GM18498 (cell line): ENCODE measurements at regions not wholly inside any gene's neighbourhood (a gene's known extent, or its start where the extent isn't known, plus 50 kb on each side); places are given as distances from the start of the nearest gene placed in this dataset.
"Not testable (repeated sequence)": the region's sequence is repeated elsewhere in the genome, so short reads cannot be mapped to it uniquely, and the experiment has no call there.

Experiments used
- ATAC-seq: cut with Tn5 transposase; IDR thresholded peaks from one replicate; pipeline ENCODE4 v1.9.1; 2021; ENCODE audit warnings: mild to moderate bottlenecking, moderate library complexity; ENCODE audit not compliant: unreplicated experiment

DNA sequence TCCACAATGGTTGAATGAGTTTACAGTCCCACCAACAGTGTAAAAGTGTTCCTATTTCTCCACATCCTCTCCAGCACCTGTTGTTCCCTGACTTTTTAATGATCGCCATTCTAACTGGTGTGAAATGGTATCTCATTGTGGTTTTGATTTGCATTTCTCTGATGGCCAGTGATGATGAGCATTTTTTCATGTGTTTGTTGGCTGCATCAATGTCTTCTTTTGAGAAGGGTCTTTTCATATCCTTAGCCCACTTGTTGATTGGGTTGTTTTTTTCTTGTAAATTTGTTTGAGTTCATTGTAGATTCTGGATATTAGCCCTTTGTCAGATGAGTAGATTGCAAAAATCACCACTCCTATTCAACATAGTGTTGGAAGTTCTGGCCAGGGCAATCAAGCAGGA, 287.6 kb upstream of the RASGRP1 start:
- ATAC-seq, result not testable (repeated sequence)

GRCh38 chr15:38853608-38854007, 289.0 kb upstream of the RASGRP1 start:
- no peak for ATAC-seq

DNA sequence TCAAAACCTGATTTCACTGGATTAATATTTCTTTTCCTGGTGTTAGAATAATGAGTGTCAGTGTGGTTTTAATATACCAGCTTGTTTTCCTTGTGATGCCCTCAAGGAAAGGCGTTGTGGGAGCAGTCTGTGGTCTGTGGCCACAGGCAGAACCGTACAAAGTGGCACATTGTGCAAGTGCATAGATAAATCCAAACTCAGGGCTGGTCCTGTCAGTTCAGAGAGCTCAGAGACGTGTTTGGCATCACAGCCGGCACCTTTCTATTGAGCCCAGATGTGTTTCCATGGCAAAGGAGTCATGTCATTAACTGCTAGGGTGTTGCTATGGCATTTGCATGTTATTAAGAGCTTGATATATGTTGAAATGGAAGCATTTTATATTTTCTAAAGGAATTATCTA, 289.9 kb upstream of the RASGRP1 start:
- ATAC-seq, result no peak

DNA sequence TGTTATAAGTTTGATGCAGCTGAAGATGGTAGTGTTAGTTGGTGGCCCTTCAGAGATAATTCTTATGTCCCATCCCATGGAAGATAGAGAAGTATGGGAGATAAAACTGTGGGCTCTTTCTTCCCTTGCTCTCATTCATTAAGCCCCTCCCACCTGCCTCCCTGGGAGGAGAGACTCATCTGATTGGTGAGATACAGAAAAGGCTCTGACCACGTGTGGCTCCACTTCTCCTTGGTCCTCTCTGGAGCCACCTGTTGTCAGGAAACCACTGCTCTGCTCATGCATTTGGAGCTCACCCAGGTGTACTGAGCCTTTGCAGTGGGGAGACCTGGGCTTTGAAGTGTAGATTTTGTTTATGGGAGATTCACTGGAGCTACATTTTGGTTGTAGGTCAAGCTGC, 293.2 kb upstream of the RASGRP1 start:
- no peak for ATAC-seq

- no peak for ATAC-seq
Observed at GRCh38 chr15:38859574-38859973, 295.0 kb upstream of the RASGRP1 start.

DNA sequence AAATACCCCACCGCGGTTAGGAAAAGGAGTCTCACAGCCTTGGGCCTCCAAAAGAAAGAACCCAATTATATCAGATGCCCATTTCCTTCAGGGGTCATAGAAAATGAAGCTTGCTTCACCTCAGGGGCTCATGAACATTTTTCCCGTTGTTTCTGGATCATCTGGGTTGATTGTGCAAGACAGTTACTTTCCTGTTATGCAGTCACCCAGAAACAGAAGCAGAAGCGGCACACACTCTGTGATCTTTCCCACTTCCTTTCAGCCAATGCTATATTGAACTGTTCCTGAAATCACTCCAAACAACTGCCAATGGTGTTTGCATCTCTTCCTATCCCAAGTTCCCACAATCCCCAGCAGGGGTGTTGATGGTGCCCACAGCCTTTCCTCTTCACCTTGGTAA, 295.6 kb upstream of the RASGRP1 start:
- no peak for ATAC-seq

GRCh38 chr15:38860674-38861073, 296.1 kb upstream of the RASGRP1 start:
- ATAC-seq, result no peak

GRCh38 chr15:38861108-38861507, 296.5 kb upstream of the RASGRP1 start:
- ATAC-seq, result no peak

GRCh38 chr15:38862099-38862498, 297.5 kb upstream of the RASGRP1 start:
- ATAC-seq, result no peak

DNA sequence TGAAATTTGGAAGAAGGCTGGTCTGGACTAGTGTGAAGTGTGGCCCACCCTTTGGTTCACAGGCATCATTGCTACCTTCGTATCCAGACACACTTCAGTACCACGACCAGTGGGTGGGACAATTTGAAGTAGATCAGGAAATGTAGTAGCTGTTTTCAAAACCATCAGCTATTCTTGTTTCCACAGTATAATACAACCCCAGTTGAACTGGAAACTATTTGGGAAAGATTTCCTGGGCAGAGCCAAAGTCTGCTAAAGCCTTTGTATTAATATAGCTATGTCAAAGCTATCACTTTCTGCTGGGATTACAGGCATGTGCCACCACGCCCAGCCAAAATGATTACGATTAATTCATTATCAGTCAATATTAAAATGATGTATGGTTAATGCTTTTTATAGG, 298.8 kb upstream of the RASGRP1 start:
- ATAC-seq, result no peak

DNA sequence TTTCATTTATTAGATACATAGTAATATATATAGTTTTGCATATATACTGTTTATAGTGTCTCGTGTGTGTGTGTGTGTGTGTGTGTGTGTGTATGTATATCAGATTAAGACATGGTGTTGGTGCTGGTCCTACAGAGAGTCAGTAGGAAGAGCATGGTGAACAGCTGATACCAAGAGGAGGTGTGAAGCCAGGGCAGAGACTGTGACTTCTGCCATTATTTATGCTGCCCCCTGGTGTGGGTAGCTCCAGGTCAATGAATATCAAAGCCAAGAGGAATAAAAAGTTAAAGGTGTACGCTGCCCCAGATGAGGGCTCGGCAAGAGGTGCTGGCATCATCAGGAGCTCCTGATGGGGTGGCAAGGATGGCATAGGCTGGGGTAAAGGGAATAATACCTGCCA, 299.5 kb upstream of the RASGRP1 start:
- no peak for ATAC-seq

DNA sequence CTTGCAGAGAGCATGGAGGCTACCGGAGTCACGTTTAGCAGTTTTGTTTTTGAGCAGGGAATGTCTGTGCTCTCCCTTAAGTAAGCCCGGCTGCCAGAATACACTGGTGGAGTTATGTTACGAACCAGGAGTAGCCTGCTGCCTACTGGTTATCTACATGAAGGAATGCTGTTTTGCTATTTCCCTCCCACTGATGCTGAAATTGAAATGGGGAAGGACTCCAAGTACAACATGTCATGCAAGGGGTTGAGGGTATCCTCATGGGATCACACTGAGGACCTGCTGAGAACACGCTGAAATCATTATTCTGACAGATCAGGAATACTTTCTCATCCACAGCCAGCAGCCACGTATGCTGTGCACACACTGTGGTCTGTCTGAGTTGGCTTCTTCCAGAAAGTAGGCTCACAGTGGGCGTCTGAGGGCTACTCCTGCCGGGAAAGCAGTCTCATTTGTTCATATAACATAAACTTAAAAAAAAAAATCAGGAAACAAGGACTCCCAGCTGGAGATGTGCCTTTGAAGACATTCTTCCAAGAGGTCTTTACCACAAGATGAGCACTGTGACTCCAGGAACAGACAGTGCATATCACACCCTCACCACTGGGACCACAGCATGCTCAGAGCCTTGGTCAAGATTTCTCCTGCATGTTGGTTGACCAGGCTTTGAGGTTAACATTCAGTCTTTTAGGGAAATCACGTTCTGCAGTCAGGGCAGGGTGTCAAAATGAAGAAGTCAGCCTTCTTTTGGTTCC, 300.4 kb upstream of the RASGRP1 start:
- no peak for ATAC-seq

- ATAC-seq, result no peak
Observed at GRCh38 chr15:38867556-38867955, 302.9 kb upstream of the RASGRP1 start.

DNA sequence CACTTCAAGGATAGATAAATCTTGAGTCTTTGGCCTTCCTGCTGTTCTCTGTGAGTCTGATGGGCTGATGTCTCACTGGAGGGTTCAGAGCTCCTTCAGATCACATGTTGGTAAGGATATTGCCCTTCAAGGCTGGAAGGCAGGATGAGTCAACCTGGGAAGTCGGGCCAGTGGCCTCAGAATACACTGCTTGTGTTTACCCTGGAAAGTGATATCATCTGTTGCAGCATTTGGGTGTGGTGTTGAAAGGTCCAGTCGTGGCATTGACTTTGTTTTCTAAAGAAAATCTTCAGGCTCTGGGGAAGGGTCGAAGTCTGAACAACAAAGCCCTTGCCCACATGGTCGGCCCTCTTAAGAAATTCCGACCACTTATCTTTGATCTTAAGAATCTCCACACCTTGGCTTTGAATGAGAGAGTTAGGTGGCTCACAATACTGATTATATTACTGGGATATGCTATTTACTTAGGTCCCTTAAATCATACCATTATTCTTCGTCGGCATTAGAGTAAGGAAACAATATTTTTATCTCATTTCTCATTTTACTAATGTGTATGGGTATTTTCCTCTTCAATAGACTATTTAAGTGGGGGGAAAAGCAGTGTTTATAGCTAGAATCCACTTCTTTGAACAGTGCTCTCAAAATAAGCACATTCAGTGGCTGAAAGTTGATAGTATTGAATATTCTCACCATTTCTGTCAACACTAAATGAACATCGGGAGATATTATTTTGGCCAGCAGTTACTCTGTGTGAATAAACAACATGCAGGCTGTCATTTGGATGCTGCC, 303.9 kb upstream of the RASGRP1 start:
- no peak for ATAC-seq

- ATAC-seq, result no peak
Observed at GRCh38 chr15:38871638-38872037, 307.0 kb upstream of the RASGRP1 start.

GRCh38 chr15:38872732-38873131, 308.1 kb upstream of the RASGRP1 start:
- no peak for ATAC-seq

DNA sequence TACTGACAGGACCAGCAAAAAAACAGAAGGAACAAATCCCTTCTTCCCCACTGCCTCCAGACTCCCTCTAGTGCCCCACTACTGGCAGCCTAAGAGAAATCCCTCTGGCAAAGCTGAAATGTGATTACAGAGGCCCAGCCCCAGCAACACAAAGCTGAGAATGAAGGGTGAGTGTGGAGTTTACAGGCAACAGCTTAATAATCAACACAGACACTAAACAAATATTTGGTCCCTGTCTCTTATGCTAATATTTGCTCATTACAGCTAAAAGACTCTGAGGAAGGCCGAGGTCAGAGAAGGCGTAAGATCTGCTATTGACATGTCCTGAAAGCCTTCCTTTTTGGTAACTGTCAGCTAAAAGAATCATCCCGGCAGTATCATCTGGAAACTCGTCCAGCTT, 308.5 kb upstream of the RASGRP1 start:
- ATAC-seq, result no peak

DNA sequence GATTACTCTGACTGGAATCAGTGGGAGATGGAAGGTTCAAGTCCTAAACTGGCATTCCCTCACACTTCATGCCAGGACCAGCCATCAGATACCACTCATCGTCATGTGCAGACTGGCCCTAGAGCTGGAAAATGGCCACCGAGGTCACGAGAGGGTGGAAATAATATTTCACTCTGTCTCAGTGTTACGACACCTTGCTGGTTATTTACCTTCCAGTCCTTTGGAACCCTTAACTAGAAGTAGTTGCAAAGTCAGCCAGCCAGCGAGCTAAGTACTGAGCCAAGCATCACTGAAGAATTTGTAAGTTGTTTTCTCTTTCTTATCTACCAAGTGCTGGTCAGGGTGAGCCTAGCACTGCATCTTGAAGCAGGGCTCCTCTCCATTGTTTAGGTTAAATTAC, 309.9 kb upstream of the RASGRP1 start:
- ATAC-seq, result no peak

DNA sequence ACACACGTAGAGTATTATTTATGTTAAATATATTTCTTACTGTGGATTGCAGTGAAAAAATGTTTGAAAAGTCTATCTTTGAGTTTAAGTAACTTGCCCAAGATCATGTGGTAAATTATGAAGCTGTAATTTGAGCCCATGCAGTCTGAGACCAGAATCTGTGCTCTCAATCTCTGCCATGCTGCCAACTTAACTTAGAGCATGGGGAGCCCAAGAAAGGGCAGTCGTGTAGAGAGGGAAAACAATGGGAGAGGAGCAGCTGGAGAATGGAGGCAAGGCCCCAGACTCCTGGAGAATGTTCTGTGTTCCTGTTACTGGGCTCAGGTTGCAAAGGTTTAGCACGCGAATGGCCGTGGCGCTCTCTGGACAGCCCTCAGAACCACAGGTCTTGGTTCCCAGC, 311.6 kb upstream of the RASGRP1 start:
- no peak for ATAC-seq

GRCh38 chr15:38876621-38877020, 312.0 kb upstream of the RASGRP1 start:
- no peak for ATAC-seq

- ATAC-seq, result no peak
Observed at GRCh38 chr15:38877471-38877870, 312.9 kb upstream of the RASGRP1 start.

GRCh38 chr15:38878026-38878425, 313.4 kb upstream of the RASGRP1 start:
- no peak for ATAC-seq
